Natural killer cell (primary cell): ENCODE measurements at regions not wholly inside any gene's neighbourhood (a gene's known extent, or its start where the extent isn't known, plus 50 kb on each side); places are given as distances from the start of the nearest gene placed in this dataset.

Experiments
- ATAC-seq, 3 donors: fragments of 150-1000 bp in 2 of 3; fragments of 200-7000 bp in 1 of 3; cut with Tn5 transposase; 1 replicate in 1 of 3; 2 replicates in 2 of 3; pipeline ENCODE4 v1.10.0; 2021; ENCODE audit warnings: mild to moderate bottlenecking in 2 of 3, moderate library complexity in 2 of 3
- DNase-seq, 2 donors: peaks; one replicate each; pipeline versions ENCODE4 v3.0.0 to v3.0.0-alpha.2; 2013 to 2021; ENCODE audit warnings: mixed read lengths in 1 of 2
- H3K27ac ChIP-seq: one replicate; pipeline ENCODE4 v1.5.1; 2013; ENCODE audit warnings: mild to moderate bottlenecking, low read length
- H3K27me3 ChIP-seq: one replicate; pipeline ENCODE4 v1.6.1; 2013; ENCODE audit warnings: low read length; ENCODE audit not compliant: control insufficient read depth, insufficient read depth
- H3K36me3 ChIP-seq: one replicate; pipeline ENCODE4 v1.6.1; 2013; ENCODE audit warnings: low read length; ENCODE audit not compliant: control insufficient read depth, insufficient read depth
- H3K4me1 ChIP-seq: one replicate; pipeline ENCODE4 v1.6.1; 2013; ENCODE audit warnings: low read length; ENCODE audit not compliant: control insufficient read depth, insufficient read depth
- H3K4me3 ChIP-seq: one replicate; pipeline ENCODE4 v1.5.1; 2013; ENCODE audit warnings: low read length
- H3K9me3 ChIP-seq: one replicate; pipeline ENCODE4 v1.6.1; 2013; ENCODE audit warnings: low read length; ENCODE audit not compliant: control insufficient read depth, insufficient read depth
- H3K27ac Mint-ChIP-seq, 2 donors: one replicate each; pipeline ENCODE4 v1.8.0; 2022; ENCODE audit warnings: mild to moderate bottlenecking in 2 of 2, mixed read lengths in 2 of 2, moderate library complexity in 1 of 2
- H3K27me3 Mint-ChIP-seq, 2 donors: one replicate each; pipeline ENCODE4 v1.8.0; 2022; ENCODE audit warnings: low read depth in 2 of 2, mixed read lengths in 2 of 2
- H3K36me3 Mint-ChIP-seq: one replicate; pipeline ENCODE4 v1.8.0; 2022; ENCODE audit warnings: mixed read lengths
- H3K4me1 Mint-ChIP-seq, 2 donors: one replicate each; pipeline ENCODE4 v1.8.0; 2022; ENCODE audit warnings: mixed read lengths in 2 of 2
- H3K4me3 Mint-ChIP-seq: one replicate; pipeline ENCODE4 v1.8.0; 2022; ENCODE audit warnings: mild to moderate bottlenecking, moderate library complexity, mixed read lengths
- H3K9me3 Mint-ChIP-seq, 2 donors: one replicate each; pipeline ENCODE4 v1.8.0; 2022; ENCODE audit warnings: mixed read lengths in 2 of 2
- WGBS: methylation state at CpG from one replicate; pipeline ENCODE4 v1.1.7; 2013; ENCODE audit warnings: missing lambda C conversion rate; ENCODE audit not compliant: insufficient coverage; 5-methylcytosine and 5-hydroxymethylcytosine counted together
- intact Hi-C: fragments of 100-400 bp; cut with micrococcal nuclease; formaldehyde crosslinking; loops from one replicate; pipeline ENCODE4 v1.14.2; 2022
- TF ChIP-seq, protein P1 (sequence below): fragments of 200-600 bp; IDR thresholded peaks from one replicate; pipeline ENCODE4 v1.8.0; 2022; ENCODE audit warnings: antibody characterized with exemption

DNA sequence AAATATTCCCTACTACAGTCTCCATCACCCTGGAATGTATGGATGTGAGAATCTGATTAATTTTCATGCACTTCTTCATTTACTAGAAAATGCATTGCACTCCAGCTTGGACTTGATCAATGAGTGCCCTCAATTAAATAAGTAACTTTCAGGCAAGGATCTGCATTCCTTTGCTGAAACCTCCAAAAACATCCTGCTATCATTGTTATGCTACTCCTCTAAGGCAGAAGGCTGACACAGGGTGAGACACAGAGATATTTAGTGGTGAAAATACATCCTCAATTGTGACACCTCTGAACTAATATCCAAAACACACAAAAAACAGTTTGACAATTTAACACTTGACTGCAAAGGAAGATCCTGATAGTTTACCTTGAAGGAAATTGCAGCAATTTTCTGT lies 57.9 kb upstream of the CDH12 start:
- H3K27ac Mint-ChIP-seq, result no peak overlapping the region
- peaks cover 8 to 12% of the 10 kb centered on the region in 2 donors for H3K9me3 Mint-ChIP-seq
- DNase-seq (no peak), ATAC-seq (no peak)
- H3K4me3 Mint-ChIP-seq, result no peak overlapping the region
- H3K27me3 Mint-ChIP-seq, result no peaks in the 10 kb centered on the region
- H3K36me3 ChIP-seq, result no peaks in the 10 kb centered on the region
- no peak overlapping the region for H3K4me3 ChIP-seq
- H3K36me3 Mint-ChIP-seq, result peaks cover 8% of the 10 kb centered on the region
- H3K4me1 ChIP-seq, result no peaks in the 10 kb centered on the region
- no peaks in the 10 kb centered on the region for H3K9me3 ChIP-seq
- TF ChIP-seq, protein P1, sequence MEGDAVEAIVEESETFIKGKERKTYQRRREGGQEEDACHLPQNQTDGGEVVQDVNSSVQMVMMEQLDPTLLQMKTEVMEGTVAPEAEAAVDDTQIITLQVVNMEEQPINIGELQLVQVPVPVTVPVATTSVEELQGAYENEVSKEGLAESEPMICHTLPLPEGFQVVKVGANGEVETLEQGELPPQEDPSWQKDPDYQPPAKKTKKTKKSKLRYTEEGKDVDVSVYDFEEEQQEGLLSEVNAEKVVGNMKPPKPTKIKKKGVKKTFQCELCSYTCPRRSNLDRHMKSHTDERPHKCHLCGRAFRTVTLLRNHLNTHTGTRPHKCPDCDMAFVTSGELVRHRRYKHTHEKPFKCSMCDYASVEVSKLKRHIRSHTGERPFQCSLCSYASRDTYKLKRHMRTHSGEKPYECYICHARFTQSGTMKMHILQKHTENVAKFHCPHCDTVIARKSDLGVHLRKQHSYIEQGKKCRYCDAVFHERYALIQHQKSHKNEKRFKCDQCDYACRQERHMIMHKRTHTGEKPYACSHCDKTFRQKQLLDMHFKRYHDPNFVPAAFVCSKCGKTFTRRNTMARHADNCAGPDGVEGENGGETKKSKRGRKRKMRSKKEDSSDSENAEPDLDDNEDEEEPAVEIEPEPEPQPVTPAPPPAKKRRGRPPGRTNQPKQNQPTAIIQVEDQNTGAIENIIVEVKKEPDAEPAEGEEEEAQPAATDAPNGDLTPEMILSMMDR, result no peak
- no peak overlapping the region for H3K27ac ChIP-seq
- no peaks in the 10 kb centered on the region for H3K27me3 ChIP-seq
- intact Hi-C loops, result no loop called here
- no peaks in the 10 kb centered on the region for H3K4me1 Mint-ChIP-seq

DNA sequence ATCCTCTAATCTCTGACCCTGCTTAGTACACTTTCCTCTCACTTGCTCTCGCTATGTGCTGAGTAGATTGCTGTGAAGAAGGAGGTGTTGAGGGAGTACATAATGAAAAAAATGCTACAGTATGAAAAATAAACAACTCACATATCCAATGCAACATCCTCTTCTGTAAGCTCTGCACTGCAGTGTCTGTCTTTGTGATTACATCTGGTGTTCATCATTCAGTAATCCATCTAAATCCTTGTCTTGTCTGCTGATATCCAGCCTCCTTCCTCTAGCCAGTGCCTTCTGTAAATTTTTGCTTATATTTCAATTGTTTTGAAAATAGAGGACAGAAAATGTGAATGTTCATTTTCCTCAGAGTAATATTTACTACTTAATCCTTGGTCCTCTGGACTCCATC lies 57.4 kb upstream of the CDH12 start:
- Mint-ChIP-seq H3K27ac (no peak overlapping the region), H3K27me3 (no peaks in the 10 kb centered on the region), H3K4me1 (no peaks in the 10 kb centered on the region), H3K9me3 (peaks cover 8 to 12% of the 10 kb centered on the region in 2 donors), H3K4me3 (no peak overlapping the region), H3K36me3 (peaks cover 8% of the 10 kb centered on the region)
- TF ChIP-seq, protein P1, result no peak
- H3K4me1 ChIP-seq, result no peaks in the 10 kb centered on the region
- WGBS, result no CpG with 5 or more reads among the region's 1 CpG
- no peaks in the 10 kb centered on the region for H3K9me3 ChIP-seq
- no peak overlapping the region for H3K27ac ChIP-seq
- ATAC-seq, result no peak
- no peak for DNase-seq
- intact Hi-C loops, result no loop called here
- no peaks in the 10 kb centered on the region for H3K27me3 ChIP-seq
- no peaks in the 10 kb centered on the region for H3K36me3 ChIP-seq
- H3K4me3 ChIP-seq, result no peak overlapping the region

DNA sequence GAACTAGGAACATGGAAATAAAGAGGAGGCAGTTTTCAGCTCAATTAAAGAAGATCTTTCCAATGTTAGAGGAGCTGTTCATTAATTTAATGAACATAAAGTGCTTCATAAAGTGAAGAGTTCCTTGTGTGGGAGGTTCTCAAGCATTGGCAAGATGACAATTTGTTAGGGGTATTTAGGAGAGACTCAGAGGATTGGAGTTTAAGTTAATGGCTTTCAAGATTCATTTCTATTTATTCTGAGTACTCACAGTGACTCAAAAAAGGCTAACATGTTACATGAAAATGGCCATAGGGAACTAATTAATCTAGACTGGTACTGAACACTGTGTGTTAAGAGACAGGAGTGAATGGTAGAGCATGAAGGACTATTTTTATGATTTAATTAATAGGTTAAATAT lies 55.4 kb upstream of the CDH12 start:
- TF ChIP-seq, protein P1, result no peak
- no peaks in the 10 kb centered on the region for H3K4me1 Mint-ChIP-seq
- Histone ChIP-seq H3K9me3 (no peaks in the 10 kb centered on the region), H3K27ac (no peak overlapping the region), H3K27me3 (no peaks in the 10 kb centered on the region), H3K4me1 (no peaks in the 10 kb centered on the region), H3K4me3 (no peak overlapping the region), H3K36me3 (no peaks in the 10 kb centered on the region)
- no peaks in the 10 kb centered on the region for H3K27me3 Mint-ChIP-seq
- intact Hi-C loops, result no loop called here
- DNase-seq (no peak), ATAC-seq (no peak)
- peaks cover 8 to 10% of the 10 kb centered on the region in 2 donors for H3K9me3 Mint-ChIP-seq
- peaks cover 8% of the 10 kb centered on the region for H3K36me3 Mint-ChIP-seq
- no peak overlapping the region for H3K27ac Mint-ChIP-seq
- no peak overlapping the region for H3K4me3 Mint-ChIP-seq

DNA sequence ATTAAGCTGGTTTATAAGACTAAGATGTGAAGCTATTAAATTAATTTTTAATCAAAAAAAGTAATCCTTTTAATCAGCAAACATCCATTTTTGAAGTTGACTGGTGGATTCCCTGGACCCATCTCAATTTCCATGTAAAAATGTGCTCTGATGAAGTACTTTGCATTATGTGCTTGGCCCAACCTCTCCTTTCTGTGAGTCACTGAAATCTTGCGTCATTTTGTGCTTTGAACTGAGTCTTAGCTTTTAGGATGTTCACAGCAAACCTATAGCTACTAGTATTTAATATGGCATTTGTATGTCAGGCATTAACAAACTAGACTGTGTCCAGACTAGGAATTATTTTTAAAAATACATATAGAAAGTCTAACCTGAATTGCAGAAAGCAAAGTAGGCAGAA lies 55.0 kb upstream of the CDH12 start:
- H3K9me3 ChIP-seq, result no peaks in the 10 kb centered on the region
- ATAC-seq, result no peak
- H3K4me3 ChIP-seq, result no peak overlapping the region
- Mint-ChIP-seq H3K27ac (no peak overlapping the region), H3K36me3 (peaks cover 8% of the 10 kb centered on the region), H3K4me1 (no peaks in the 10 kb centered on the region), H3K4me3 (no peak overlapping the region), H3K9me3 (peaks cover 6 to 8% of the 10 kb centered on the region in 2 donors), H3K27me3 (no peaks in the 10 kb centered on the region)
- no peaks in the 10 kb centered on the region for H3K27me3 ChIP-seq
- TF ChIP-seq, protein P1, result no peak
- DNase-seq, result no peak
- no peaks in the 10 kb centered on the region for H3K36me3 ChIP-seq
- H3K27ac ChIP-seq, result no peak overlapping the region
- intact Hi-C loops, result no loop called here
- WGBS, result no CpG with 5 or more reads among the region's 1 CpG
- H3K4me1 ChIP-seq, result no peaks in the 10 kb centered on the region
